NCI-H226 (cell line): ENCODE measurements at regions not wholly inside any gene's neighbourhood (a gene's known extent, or its start where the extent isn't known, plus 50 kb on each side); places are given as distances from the start of the nearest gene placed in this dataset.
"Not testable (repeated sequence)": the region's sequence is repeated elsewhere in the genome, so short reads cannot be mapped to it uniquely, and the experiment has no call there.

Experiments used
- DNase-seq: peaks from one replicate; pipeline ENCODE4 v3.0.0-alpha.2; 2015

DNA sequence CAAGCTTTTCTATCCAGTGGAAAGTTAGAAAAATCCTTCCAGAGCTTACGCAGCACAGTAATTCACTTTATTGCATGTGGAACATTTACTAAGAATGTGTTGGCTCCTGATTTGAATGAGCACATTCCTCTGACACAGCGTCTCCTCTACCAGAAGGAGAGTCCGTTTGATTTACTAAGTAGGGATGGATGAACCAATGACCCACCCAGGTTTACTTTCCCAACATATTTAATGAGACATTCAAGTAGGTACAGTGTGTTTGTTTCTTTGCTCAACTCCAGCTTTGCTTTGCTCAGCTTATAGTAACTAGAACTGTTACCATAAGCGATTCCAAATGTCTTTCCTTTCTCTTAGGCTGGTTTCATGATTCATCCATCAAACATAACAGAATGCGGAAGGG lies 161.7 kb downstream of the SMARCA1 start:
- DNase-seq = no peak

DNA sequence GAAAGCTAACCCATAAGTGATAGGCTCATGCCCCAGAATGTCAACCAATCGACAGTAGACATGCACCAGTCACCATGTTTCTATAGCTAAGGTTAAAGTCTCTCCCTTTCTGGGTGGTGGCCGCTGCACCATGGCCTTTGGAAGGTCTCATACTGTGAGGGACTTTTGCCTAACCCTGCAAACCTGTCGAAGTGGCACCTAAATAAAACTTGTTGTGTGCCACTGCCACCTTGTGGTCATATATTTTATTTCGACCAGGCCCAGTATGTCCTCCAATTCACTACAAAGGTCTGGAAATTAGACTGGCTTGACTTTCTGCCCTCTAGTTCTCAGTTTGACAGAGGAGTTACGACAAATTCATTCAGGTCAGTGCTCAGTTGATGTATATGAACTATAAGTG lies 163.1 kb downstream of the SMARCA1 start:
- no peak for DNase-seq

DNA sequence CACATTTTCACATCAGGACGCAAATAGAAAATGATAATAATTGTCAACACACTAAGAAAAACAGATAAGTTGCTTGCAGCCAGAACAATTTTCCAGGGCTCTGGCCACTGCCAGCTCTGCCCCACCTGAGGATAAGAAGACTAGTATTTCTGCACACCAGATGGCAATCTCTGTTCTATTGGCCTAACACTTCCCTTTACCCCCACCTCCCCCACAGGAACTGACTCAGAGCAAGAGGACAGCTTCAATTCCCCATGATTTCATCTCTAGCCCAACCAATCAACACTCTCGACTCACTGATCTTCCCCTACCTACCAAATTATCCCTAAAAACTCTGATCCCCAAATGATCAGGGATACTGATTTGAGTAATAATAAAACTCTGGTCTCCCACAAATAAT lies 164.0 kb downstream of the SMARCA1 start:
- no peak for DNase-seq

DNA sequence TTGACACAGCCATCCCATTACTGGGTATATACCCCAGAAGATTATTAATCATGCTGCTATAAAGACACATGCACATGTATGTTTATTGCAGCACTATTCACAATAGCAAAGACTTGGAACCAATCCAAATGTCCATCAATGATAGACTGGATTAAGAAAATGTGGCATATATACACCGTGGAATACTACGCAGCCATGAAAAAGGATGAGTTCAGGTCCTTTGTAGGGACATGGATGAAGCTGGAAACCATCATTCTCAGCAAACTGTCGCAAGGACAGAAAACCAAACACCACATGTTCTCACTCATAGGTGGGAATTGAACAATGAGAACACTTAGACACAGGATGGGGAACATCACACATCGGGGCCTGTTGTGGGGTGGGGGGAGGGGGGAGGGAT lies 165.9 kb downstream of the SMARCA1 start:
- DNase-seq = not testable (repeated sequence)

DNA sequence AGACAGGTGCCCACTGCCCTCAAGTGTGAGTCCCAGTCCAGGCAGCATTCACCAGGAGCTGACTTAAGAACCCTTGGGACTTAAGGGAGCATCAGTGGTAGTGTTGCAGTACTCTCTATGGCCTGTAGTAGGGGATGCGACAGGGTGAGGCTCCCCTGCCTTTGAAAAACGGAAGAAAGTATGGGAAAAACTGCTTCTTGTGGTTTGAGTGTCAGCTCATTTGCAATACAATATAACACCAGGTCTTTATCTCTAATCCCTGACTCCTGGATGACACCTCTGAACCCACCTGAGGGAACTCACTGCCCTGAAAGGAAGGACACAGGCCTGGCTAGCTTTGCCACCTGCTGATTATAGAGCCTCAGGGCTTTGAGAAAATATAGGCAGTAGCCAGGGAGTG lies 176.0 kb downstream of the SMARCA1 start:
- no peak for DNase-seq

DNA sequence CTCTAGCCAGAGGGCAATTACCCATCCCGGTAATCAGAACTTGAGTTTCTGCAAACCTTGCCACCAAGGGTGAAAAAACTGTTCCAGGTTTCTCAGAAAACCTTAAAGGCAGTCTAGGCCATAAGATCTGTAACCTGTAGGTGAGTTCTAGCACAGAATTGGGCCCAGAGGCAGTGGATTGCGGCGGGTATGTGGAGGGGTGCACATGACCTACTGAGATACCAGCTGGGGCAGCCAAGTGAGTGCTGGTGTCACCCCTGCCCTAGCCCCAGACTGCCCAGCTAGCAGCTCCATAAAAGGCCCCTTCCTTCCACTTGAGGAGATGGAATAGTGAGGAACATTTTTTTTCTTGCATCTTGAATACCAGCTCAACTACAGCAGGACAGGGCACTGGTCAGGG lies 176.7 kb downstream of the SMARCA1 start:
- DNase-seq = no peak

DNA sequence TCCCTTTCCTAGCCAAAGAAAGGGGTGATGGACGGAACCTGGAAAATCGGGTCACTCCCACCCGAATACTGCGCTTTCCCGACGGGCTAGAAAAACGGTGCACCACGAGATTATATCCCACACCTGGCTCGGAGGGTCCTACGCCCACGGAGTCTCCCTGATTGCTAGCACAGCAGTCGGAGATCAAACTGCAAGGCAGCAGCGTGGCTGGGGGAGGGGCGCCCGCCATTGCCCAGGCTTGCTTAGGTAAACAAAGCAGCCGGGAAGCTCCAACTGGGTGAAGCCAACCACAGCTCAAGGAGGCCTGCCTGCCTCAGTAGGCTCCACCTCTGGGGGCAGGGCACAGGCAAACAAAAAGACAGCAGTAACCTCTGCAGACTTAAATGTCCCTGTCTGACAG lies 186.0 kb downstream of the SMARCA1 start:
- DNase-seq = not testable (repeated sequence)

DNA sequence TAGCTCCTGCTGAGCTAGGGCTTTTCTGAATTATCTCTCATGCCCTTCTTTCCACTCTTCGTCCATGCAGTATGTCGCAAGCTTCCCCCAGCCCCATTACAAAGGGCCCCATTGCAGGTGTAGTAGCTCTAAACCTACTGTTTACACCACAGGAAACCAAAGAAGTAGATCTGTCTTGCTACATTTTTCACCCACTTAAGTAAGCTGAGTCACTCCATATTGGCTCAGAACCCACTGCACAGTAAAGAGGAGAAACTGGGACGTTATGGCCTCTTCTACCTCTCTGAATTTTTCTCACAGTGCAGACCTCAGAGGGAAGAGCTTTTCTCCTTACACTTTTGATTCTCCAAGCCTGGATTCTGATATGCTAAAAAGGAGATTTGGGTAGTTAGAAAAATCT lies 200.2 kb downstream of the SMARCA1 start:
- no peak for DNase-seq

DNA sequence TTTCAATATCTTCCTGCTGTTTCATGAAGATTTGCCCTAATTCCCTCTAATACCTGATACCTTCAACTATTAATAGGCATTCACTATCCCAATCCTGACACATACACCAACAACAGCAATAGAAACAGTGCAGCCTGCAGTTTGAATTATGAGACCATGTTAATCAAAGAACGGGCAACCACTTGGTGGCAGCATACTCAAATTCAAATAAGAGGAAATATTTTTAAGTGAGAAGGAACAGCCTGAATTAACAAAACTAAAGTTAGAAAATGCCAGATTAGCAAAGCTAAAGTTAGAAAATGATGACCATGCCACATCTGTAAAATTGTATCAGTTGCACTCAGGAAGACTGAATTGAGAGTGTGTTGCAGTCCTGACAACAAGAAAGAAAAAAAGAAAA lies 204.9 kb downstream of the SMARCA1 start:
- no peak for DNase-seq

DNA sequence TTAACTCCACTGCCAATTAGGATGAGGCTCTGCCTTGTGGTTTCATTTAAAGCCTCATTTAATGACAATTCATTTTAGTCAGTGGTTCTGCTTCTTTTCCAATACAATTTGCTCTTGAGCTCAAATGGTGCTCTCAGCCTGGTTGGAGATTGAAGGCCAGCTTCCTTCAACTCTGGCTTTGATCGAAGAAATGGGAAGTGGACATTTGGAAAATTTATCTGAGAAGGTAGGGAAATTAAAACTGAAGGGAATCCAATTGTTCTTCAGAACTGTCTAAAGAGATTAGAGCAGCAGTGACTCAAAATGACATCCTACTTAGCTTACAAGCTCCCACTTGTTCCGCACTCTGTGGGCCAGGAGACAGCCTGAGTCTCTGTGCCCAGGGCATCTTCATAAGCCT lies 206.8 kb downstream of the SMARCA1 start:
- DNase-seq = no peak

DNA sequence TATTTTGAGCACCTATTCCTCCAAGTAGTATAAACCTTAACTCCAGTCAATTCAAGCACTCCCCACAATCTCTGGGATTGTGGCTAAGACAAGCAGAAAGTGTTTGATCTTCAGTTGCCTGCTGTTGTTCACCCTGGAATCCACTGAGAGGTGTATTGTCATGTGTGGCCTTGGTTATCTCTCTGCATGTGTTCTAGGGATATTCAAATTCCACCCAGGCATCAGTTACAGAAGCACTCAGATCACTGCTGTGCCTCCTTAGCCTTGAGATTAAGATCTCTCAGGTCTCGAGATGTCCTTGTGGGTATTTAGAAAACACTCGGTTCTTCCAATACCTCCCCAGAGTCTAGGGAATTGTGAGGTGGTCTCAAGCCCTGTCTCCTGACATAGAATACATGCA lies 213.3 kb downstream of the SMARCA1 start:
- DNase-seq = no peak

DNA sequence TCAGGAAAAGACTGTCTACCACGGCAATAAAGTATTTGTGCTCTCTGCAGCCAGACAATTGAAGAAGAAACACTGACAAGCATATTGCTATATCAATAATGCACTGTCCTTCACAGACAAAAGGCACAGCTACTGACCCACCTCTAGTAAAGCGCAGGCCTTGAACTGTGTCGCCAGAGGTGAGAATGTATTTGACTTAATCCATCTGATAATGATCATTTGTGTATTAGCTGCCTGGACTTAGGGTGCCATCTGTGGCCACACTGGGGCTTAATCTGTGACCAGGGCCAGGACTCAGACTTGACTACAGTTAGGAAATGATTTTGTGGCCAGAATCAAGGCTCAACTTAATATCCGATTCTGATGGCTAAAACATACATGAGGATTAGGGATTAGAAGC lies 260.4 kb downstream of the SMARCA1 start:
- no peak for DNase-seq

DNA sequence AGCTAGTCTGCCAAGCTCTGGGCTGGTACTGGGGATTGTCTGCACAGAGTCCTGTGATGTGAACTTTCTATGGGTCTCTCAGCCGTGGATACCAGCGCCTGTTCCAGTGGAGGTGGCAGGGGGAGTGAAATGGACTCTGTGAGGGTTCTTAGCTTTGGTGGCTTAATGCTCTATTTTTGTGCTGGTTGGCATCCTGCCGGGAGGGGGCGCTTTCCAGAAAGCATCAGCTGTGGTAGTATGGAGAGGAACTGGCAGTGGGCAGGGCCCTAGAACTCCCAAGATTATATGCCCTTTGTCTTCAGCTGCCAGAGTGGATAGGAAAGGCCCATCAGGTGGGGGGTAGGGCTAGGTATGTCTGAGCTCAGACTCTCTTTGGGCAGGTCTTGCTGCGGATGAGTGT lies 267.8 kb downstream of the SMARCA1 start:
- not testable (repeated sequence) for DNase-seq

DNA sequence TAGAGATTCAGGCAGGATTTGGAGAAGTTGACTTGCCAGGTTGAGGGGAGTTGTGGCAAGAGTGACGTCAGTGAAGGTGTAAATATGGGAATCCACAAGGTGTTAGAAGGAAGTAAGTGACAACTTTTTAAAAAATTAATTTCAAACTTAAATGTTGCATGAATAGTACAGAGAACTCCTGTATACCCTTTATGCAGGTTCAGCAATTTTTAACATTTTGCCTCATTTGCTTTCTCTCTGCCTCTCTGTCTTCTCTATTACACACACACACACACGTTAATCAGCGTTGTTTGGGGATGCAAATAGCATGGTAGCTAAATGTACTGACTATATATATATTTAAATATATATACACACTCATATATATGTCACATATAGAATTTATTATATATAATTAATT lies 273.7 kb downstream of the SMARCA1 start:
- no peak for DNase-seq

DNA sequence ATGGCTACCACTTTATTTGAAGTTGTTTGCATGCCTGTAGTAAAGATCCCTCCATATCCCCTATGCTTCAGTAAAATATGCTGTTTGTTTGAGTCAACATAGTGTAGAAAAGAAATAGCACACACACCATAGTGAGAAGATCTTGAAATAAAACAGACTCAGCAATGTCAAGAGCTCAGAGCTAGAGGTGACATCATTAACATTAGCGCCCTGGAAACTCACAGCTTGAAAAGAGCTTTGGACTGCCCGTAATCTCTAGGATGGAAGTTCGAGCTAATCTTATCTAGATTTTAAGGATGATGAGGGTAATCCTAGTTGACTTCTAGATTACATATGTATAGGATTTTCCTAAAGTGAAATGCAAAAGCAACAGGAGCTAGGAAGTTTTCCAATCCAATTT lies 275.6 kb downstream of the SMARCA1 start:
- DNase-seq = no peak

DNA sequence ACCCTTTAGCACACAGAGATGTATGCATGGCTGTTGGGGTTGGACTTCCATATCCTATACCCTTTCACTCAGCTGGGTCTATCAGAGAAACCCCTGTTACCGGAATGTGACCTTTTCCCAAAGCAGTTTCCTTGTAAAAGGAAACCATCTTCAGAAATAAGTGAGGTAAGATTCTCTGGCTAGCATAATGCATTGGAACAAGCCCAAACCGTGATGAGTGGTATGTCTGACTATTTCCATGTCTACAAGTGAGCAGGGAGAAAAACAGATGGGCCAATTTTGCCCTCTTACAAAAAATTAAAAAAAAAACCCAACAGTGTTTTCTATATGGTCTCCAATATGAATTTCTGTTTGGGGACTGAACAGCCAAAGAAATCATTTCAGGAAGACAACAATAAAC lies 283.9 kb downstream of the SMARCA1 start:
- no peak for DNase-seq

DNA sequence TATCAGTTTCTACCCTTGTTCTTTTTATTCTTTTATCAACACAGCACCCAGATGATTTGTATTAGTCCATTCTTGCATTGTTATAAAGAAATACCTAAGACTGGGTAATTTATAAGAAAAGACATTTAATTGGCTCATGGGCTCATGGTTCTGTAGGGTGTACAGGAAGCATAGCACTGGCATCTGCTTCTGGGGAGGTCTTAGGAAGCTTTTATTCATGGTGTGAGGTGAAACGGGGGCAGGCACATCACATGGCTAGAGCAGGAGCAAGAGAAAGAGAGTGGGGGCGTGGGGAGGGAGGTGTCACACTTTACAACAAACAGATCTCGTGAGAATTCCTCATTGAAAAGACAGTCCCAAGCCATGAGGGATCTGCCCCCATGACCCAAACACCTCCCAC lies 285.3 kb downstream of the SMARCA1 start:
- no peak for DNase-seq

DNA sequence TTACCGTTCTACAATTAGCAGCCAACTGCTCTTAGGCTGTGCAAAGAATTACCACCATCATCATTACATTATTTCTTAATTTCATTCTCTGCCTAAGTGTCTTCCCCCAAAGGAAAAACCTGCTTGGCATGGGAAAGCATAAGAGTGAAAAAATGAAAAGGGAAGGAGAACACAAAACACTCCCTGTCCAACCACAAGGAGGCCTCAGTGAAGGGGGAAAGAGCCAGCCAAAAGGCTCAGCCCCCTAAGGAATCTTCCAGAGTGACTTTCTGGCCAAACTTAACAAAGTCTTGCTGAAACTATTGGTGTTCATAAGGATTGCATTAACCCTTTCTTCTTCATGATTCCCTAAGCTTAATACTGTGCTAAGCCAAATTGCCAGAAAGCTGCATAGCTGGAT lies 287.4 kb downstream of the SMARCA1 start:
- no peak for DNase-seq

DNA sequence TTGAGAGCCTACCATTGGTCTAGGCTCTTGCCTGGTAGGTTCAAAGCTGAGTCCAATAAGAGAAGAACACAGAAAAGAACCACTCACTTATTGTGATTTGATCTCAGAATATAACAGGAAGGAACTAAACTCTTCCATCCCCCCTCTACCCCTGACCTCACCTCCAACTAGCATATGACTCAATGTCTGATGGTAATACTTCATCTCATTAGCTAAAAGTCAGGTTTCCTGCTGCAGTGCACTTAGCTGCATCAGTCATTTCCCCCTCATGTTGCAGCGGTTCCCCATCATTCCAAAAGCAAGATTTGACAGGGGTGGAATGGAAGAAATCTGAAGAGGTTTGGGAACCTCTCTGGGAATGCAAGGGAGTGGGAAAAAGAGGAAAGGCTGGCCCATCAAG lies 289.5 kb downstream of the SMARCA1 start:
- no peak for DNase-seq

DNA sequence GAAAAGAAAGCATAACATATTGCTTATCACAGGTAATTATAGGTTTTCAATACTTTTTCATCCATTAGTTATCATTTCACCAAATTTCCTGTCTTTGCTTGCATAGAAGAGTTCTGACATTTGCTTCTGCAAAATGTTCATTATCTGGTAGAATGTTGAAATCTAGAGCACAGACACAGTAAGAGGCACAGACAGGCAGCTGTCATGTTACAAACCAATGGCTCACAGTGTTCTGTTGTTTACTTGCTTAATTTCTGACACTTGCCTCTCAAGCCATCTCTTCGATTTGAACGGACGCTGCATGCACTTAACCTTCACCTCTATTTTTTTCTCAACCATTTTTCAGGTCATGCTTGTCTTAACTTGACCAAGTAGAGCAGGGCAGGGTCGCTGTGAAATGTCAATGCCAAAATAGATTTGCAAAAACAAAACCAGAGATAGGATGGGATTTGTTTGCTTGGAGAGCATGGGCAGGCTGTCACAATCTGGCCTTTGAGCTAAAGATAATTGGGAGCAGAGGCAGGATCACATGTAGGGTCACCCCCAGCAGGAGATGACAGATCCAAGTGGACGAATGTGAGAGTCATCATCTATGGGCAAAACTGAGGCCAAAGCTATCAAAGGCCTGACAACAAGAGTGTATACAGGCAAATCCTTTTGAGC lies 292.3 kb downstream of the SMARCA1 start:
- no peak for DNase-seq

DNA sequence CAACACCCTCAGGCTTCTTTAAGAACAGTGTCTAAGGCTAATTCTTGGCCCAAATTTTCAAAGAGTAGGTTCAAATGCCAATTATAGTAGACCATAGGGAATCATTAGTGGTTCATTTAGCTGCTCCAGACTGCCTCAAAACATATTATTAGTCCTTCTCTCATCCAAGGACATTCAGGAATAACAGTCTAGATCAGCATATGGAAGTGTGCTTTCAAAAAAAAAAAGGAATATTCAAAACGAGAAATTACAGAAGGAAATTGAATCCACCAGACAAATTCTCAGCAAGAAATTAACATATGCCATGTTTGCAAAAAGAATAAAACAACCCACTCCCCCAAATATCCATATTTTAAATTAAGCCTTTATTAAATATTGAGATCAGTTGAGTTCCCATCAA lies 293.1 kb downstream of the SMARCA1 start:
- no peak for DNase-seq

DNA sequence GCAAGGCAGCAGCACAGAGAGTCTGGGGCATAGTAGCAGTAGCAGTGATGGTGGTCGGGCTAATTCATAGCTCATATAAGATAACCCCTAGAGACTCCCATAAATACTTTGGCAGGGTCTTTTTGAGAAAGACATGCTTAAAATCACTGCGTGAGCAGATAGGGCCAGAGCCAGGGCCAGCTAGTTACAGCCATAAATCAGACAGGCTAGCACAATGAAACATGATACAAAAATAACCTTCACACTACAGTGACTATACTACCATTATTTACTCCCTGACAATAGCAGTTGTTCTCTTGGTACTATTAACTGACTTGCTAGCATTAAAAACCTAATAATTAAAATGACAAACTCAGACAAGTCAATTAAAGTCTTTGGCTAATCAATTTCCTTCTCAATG lies 295.9 kb downstream of the SMARCA1 start:
- DNase-seq = no peak

DNA sequence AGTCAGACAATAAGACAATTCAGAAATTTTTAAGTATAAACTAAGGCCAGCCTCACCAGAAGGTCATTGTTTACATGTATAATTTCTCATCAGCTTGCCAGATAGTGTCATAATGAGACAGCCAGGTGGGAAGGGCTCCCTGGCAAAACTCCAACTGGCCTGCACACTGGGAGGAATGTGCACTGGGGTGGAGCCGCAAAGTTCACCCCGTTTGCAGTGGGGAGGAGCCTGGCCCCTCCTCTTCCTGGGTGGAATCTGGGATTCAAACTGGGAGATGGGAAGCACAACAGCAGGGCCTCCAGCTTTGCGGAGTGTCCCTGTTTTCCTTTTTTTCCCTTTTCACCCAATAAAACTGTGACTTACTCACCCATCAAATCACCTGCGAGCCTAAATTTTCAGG lies 329.9 kb downstream of the SMARCA1 start:
- DNase-seq = no peak

DNA sequence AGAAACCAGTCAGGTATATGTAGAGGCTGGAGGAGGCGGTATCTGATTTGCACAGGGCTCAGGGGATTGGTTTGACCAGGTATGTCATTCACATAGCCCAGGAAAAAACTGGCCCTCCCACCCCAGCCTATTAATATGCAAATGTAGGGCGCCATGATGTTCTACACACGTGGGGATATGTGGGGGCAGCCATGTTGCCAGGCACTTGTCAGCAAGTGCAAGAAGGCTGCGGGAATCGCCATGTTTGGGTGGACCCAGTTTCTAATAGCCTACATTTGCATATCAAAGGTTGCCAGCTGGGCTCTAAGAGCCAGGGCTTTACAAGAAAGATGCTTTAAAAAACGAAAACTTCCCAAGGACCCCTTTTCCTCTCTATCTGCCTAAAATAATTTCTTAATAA lies 335.1 kb downstream of the SMARCA1 start:
- DNase-seq = no peak

DNA sequence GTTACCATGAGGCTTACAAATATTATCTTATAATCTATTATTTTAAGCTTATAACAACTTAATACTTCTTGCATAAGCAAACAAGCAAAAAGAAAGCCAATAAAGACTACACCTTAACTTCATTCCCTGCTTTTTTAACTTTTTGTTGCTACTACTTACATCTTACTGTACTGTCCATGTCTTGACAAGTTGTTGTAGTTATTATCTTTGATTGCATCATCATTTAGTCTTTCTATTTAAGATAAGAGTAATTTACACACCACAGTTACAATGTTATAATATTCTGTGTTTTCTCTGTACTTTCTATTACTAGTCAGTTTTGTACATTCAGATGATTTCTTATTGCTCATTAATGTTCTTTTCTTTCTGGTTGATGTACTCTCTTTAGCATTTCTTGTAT lies 346.6 kb downstream of the SMARCA1 start:
- DNase-seq = no peak

DNA sequence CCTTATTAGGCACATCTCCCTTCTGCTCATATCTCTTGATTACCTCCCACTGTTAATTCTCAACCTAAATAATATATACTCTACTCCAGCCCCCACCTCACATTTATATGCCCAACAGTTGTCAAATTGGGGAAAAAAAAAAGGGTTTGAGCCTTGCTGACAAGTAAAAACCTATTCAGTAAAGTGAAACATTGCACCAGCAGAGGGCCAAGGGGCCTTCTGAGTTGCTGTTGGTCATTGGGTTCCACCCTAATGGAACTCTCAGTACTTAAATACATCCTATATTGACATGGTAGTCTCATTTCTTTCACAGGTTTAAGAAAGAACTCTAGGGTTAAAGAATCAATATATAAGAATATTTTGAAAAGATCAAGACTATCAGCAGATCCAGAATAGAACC lies 362.2 kb downstream of the SMARCA1 start:
- DNase-seq = no peak
